ENCODE measurements at regions not wholly inside any gene's neighbourhood (a gene's known extent, or its start where the extent isn't known, plus 50 kb on each side); places are given as distances from the start of the nearest gene placed in this dataset.

GRCh38 chr2:164384434-164384833 lies 236.8 kb downstream of the GRB14 start:
- TF ChIP-seq CTCF (IDR thresholded peaks at IDR 0.05; ENCODE audit: extremely low read depth in 1 of 2, insufficient read depth in 1 of 2, low read depth in 1 of 2, low read length in 2 of 2) (no peak), POLR2AphosphoS5 (IDR thresholded peaks at IDR 0.05; ENCODE audit: insufficient read depth, low read depth, low read length) (no peak), POLR2A (IDR thresholded peaks at IDR 0.05; ENCODE audit: low read depth, low read length) (no peak), EZH2 (IDR thresholded peaks at IDR 0.05; ENCODE audit: borderline replicate concordance, low read depth, low read length, severe bottlenecking) (no peak), JUN (IDR thresholded peaks at IDR 0.05; ENCODE audit: borderline replicate concordance, insufficient read depth, insufficient read length, low read depth) (no peak)

All from endothelial cell of umbilical vein (primary cell).